ENCODE measurements at regions not wholly inside any gene's neighbourhood (a gene's known extent, or its start where the extent isn't known, plus 50 kb on each side); places are given as distances from the start of the nearest gene placed in this dataset.

- DNase-seq, result no peak
- Histone ChIP-seq H3K9ac (ENCODE audit: extremely low read depth, low read length, poor library complexity, severe bottlenecking) (no peak overlapping the region), H3K36me3 (ENCODE audit: control insufficient read depth, insufficient read depth, low read length) (no peaks in the 10 kb centered on the region), H3K4me1 (ENCODE audit: control insufficient read depth, insufficient read depth, low read length) (no peaks in the 10 kb centered on the region), H3K4me3 (ENCODE audit: low read length) (no peak overlapping the region), H3K9me3 (ENCODE audit: control insufficient read depth, low read length) (no peaks in the 10 kb centered on the region), H3K27me3 (ENCODE audit: control insufficient read depth, insufficient read depth, low read length, poor library complexity, severe bottlenecking) (no peaks in the 10 kb centered on the region), H3K27ac (ENCODE audit: low read depth, low read length) (no peak overlapping the region)
- Mint-ChIP-seq H3K36me3 (ENCODE audit: low read depth) (no peaks in the 10 kb centered on the region), H3K27me3 (ENCODE audit: insufficient read depth) (no peaks in the 10 kb centered on the region), H3K4me3 (no peak overlapping the region), H3K27ac (no peak overlapping the region), H3K4me1 (peaks cover 5% of the 10 kb centered on the region), H3K9me3 (peaks cover 4% of the 10 kb centered on the region)
- WGBS, 2 experiments (ENCODE audit: insufficient coverage in 1 of 2, insufficient read length in 1 of 2), result 96 to 98% methylated on average over 7 to 8 of the region's 8 CpGs
- TF ChIP-seq, protein P1, sequence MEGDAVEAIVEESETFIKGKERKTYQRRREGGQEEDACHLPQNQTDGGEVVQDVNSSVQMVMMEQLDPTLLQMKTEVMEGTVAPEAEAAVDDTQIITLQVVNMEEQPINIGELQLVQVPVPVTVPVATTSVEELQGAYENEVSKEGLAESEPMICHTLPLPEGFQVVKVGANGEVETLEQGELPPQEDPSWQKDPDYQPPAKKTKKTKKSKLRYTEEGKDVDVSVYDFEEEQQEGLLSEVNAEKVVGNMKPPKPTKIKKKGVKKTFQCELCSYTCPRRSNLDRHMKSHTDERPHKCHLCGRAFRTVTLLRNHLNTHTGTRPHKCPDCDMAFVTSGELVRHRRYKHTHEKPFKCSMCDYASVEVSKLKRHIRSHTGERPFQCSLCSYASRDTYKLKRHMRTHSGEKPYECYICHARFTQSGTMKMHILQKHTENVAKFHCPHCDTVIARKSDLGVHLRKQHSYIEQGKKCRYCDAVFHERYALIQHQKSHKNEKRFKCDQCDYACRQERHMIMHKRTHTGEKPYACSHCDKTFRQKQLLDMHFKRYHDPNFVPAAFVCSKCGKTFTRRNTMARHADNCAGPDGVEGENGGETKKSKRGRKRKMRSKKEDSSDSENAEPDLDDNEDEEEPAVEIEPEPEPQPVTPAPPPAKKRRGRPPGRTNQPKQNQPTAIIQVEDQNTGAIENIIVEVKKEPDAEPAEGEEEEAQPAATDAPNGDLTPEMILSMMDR (conservative IDR thresholded peaks at IDR 0.05), result no peak
Observed at GRCh38 chr11:127926721-127927120, 660.6 kb downstream of the ETS1 start.

DNA sequence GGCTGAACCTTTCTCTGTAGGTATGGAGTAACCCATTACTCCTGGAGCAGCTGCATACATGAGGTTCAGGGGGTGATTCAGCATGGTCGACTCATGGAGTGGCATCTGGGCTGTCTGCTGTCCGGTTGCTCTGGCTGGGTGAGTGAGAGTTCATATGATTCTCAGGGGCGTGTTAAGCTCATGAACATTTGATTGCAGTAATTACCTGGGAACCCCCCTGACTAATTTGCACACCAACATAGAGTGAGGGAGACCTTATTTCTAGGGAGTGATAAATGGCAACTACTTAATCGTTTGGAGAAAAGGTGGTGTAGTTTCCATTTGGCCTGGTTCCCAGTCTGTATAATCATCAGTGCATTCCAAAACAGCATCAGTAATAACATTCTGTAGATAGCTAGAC lies 661.9 kb downstream of the ETS1 start:
- H3K4me1 ChIP-seq (ENCODE audit: control insufficient read depth, insufficient read depth, low read length), result no peaks in the 10 kb centered on the region
- H3K36me3 Mint-ChIP-seq (ENCODE audit: low read depth), result no peaks in the 10 kb centered on the region
- WGBS, 2 experiments (ENCODE audit: insufficient coverage in 1 of 2, insufficient read length in 1 of 2), result 93 to 100% methylated on average over 2 to 4 of the region's 4 CpGs
- TF ChIP-seq, protein P1 (conservative IDR thresholded peaks at IDR 0.05), result no peak
- no peak overlapping the region for H3K27ac Mint-ChIP-seq
- H3K4me3 ChIP-seq (ENCODE audit: low read length), result no peak overlapping the region
- no peak overlapping the region for H3K4me3 Mint-ChIP-seq
- H3K9me3 Mint-ChIP-seq, result peaks cover 11% of the 10 kb centered on the region
- no peaks in the 10 kb centered on the region for H3K36me3 ChIP-seq (ENCODE audit: control insufficient read depth, insufficient read depth, low read length)
- no peaks in the 10 kb centered on the region for H3K27me3 ChIP-seq (ENCODE audit: control insufficient read depth, insufficient read depth, low read length, poor library complexity, severe bottlenecking)
- DNase-seq, result no peak
- no peak overlapping the region for H3K9ac ChIP-seq (ENCODE audit: extremely low read depth, low read length, poor library complexity, severe bottlenecking)
- H3K27me3 Mint-ChIP-seq (ENCODE audit: insufficient read depth), result no peaks in the 10 kb centered on the region
- H3K27ac ChIP-seq (ENCODE audit: low read depth, low read length), result no peak overlapping the region
- H3K4me1 Mint-ChIP-seq, result peaks cover 5% of the 10 kb centered on the region
- peaks cover 5% of the 10 kb centered on the region for H3K9me3 ChIP-seq (ENCODE audit: control insufficient read depth, low read length)

DNA sequence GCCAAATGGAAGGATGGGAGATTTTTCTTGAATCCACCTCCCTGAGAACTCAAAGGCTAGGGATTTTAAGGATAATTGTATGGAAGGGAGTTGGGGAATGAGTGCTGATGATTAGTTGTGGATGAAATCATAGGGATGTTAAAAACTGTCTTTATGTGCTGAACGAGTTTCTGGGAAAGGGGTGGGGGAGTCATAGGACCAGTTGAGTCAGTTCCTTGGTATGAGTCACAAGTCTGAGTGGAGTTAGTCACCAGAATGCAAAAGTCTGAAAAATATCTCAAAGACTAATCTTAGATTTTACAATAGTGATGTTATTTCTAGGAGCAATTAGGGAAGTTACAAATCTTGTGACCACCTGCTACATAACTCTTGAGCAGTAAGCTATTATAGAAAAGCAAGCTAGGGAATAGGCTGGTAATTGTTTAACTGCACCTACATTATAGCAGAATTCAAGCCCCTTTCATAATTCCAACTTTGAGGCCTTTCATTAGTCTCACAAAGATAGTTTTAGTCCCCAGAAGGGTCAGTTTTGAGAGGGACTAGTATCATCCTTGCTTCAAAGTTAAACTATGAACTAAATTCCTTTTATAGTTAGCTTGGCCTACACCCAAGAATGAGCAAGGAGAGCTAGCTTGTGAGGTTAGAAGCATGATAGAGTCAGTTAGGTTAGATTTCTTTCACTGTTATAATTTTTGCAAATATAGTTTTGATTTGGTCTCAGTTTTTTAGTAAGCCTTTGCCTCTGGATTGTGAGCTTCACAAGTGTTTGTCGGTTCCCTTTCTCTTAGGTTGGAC lies 668.0 kb downstream of the ETS1 start:
- TF ChIP-seq, protein P1 (conservative IDR thresholded peaks at IDR 0.05), result no peak
- Mint-ChIP-seq H3K4me3 (no peak overlapping the region), H3K36me3 (ENCODE audit: low read depth) (no peaks in the 10 kb centered on the region), H3K27ac (no peak overlapping the region), H3K27me3 (ENCODE audit: insufficient read depth) (no peaks in the 10 kb centered on the region), H3K4me1 (no peaks in the 10 kb centered on the region), H3K9me3 (peaks cover 56% of the 10 kb centered on the region)
- H3K9me3 ChIP-seq (ENCODE audit: control insufficient read depth, low read length), result peaks cover 60% of the 10 kb centered on the region
- WGBS, 2 experiments (ENCODE audit: insufficient coverage in 1 of 2, insufficient read length in 1 of 2), result 92 to 93% methylated on average over 2 of the region's 2 CpGs
- H3K36me3 ChIP-seq (ENCODE audit: control insufficient read depth, insufficient read depth, low read length), result no peaks in the 10 kb centered on the region
- H3K27ac ChIP-seq (ENCODE audit: low read depth, low read length), result no peak overlapping the region
- H3K4me3 ChIP-seq (ENCODE audit: low read length), result peak overlapping the region; percentile 19
- DNase-seq, result no peak
- no peak overlapping the region for H3K9ac ChIP-seq (ENCODE audit: extremely low read depth, low read length, poor library complexity, severe bottlenecking)
- H3K4me1 ChIP-seq (ENCODE audit: control insufficient read depth, insufficient read depth, low read length), result no peaks in the 10 kb centered on the region
- no peaks in the 10 kb centered on the region for H3K27me3 ChIP-seq (ENCODE audit: control insufficient read depth, insufficient read depth, low read length, poor library complexity, severe bottlenecking)
